ENCODE measurements at regions not wholly inside any gene's neighbourhood (a gene's known extent, or its start where the extent isn't known, plus 50 kb on each side); places are given as distances from the start of the nearest gene placed in this dataset.

GRCh38 chr1:188170935-188171334, 1342.2 kb downstream of the PLA2G4A start:
- TF ChIP-seq CTCF (IDR thresholded peaks at IDR 0.05) (no peak), POLR2A (IDR thresholded peaks at IDR 0.05) (no peak)

Measured in body of pancreas (tissue), 4 donors.